H9 (cell line): ENCODE measurements at regions not wholly inside any gene's neighbourhood (a gene's known extent, or its start where the extent isn't known, plus 50 kb on each side); places are given as distances from the start of the nearest gene placed in this dataset.
A peak's percentile ranks its signal among the peaks of the same experiment; 100 is the strongest.

ENCODE experiments used
- DNase-seq: peaks from one replicate; pipeline ENCODE4 v3.0.0-alpha.2; 2017
- H2AFZ ChIP-seq: one replicate; pipeline ENCODE4 v1.6.1; 2013; ENCODE audit warnings: mild to moderate bottlenecking, low read length, control low read depth, moderate library complexity
- H2AK5ac ChIP-seq: 2 replicates; pipeline ENCODE4 v1.6.1; 2013; ENCODE audit warnings: low read length, control low read depth, mixed read lengths; ENCODE audit not compliant: insufficient read length
- H2BK120ac ChIP-seq: one replicate; pipeline ENCODE4 v1.6.1; 2013; ENCODE audit warnings: low read depth, mild to moderate bottlenecking, low read length, control low read depth, inconsistent platforms; ENCODE audit not compliant: poor library complexity, severe bottlenecking
- H2BK12ac ChIP-seq: 2 replicates; pipeline ENCODE4 v1.6.1; 2013; ENCODE audit warnings: low read length, control low read depth, mixed read lengths, low read depth; ENCODE audit not compliant: insufficient read length
- H2BK15ac ChIP-seq: 2 replicates; pipeline ENCODE4 v1.6.1; 2013; ENCODE audit warnings: low read depth, low read length, control low read depth
- H2BK20ac ChIP-seq: one replicate; pipeline ENCODE4 v1.6.1; 2013; ENCODE audit warnings: low read depth, mild to moderate bottlenecking, low read length, control low read depth, inconsistent platforms; ENCODE audit not compliant: poor library complexity, severe bottlenecking
- H2BK5ac ChIP-seq: 2 replicates; pipeline ENCODE4 v1.6.1; 2013; ENCODE audit warnings: low read length, control low read depth, mixed read lengths; ENCODE audit not compliant: insufficient read length
- H3K14ac ChIP-seq: 2 replicates; pipeline ENCODE4 v1.6.1; 2013; ENCODE audit warnings: low read length, control low read depth; ENCODE audit not compliant: insufficient read depth
- H3K18ac ChIP-seq: 2 replicates; pipeline ENCODE4 v1.6.1; 2013; ENCODE audit warnings: low read depth, mild to moderate bottlenecking, mixed read lengths, low read length, control low read depth; ENCODE audit not compliant: insufficient read length
- H3K23ac ChIP-seq: 2 replicates; pipeline ENCODE4 v1.6.1; 2013; ENCODE audit warnings: low read length, control low read depth, mixed read lengths, low read depth; ENCODE audit not compliant: insufficient read length
- H3K23me2 ChIP-seq: 2 replicates; pipeline ENCODE4 v1.6.1; 2013; ENCODE audit warnings: low read depth, mild to moderate bottlenecking, mixed read lengths, low read length, control low read depth; ENCODE audit not compliant: insufficient read length, poor library complexity, severe bottlenecking
- H3K27ac ChIP-seq: 2 replicates; pipeline ENCODE4 v1.5.1; 2013; ENCODE audit warnings: low read length, control low read depth, mixed read lengths, low read depth; ENCODE audit not compliant: insufficient read length
- H3K27me3 ChIP-seq: 2 replicates; pipeline ENCODE4 v1.6.1; 2013; ENCODE audit warnings: low read length, control low read depth, inconsistent platforms; ENCODE audit not compliant: insufficient read depth
- H3K4ac ChIP-seq: 2 replicates; pipeline ENCODE4 v1.6.1; 2013; ENCODE audit warnings: low read depth, mild to moderate bottlenecking, control low read depth, inconsistent platforms, low read length, moderate library complexity
- H3K4me1 ChIP-seq: 2 replicates; pipeline ENCODE4 v1.6.1; 2013; ENCODE audit warnings: low read length, control low read depth, inconsistent platforms; ENCODE audit not compliant: insufficient read depth
- H3K4me2 ChIP-seq: 2 replicates; pipeline ENCODE4 v1.6.1; 2013; ENCODE audit warnings: low read length, control low read depth, mixed read lengths; ENCODE audit not compliant: insufficient read length, insufficient read depth
- H3K56ac ChIP-seq: 2 replicates; pipeline ENCODE4 v1.6.1; 2013; ENCODE audit warnings: low read depth, mild to moderate bottlenecking, mixed read lengths, low read length, control low read depth; ENCODE audit not compliant: insufficient read length
- H3K79me1 ChIP-seq: 2 replicates; pipeline ENCODE4 v1.6.1; 2013; ENCODE audit warnings: low read depth, mild to moderate bottlenecking, moderate library complexity, low read length, control low read depth, inconsistent platforms; ENCODE audit not compliant: insufficient read depth, poor library complexity, severe bottlenecking
- H3K79me2 ChIP-seq: 2 replicates; pipeline ENCODE4 v1.6.1; 2013; ENCODE audit warnings: low read length, control low read depth, inconsistent platforms; ENCODE audit not compliant: insufficient read depth
- H3K9ac ChIP-seq: 2 replicates; pipeline ENCODE4 v1.6.1; 2013; ENCODE audit warnings: low read length, control low read depth, mixed read lengths; ENCODE audit not compliant: insufficient read length; ENCODE audit errors: extremely low read depth
- H3K9me3 ChIP-seq: one replicate; pipeline ENCODE4 v1.6.1; 2013; ENCODE audit warnings: low read depth, low read length, inconsistent platforms; ENCODE audit not compliant: control insufficient read depth
- H3T11ph ChIP-seq: one replicate; pipeline ENCODE4 v1.6.1; 2013; ENCODE audit warnings: mild to moderate bottlenecking, low read length, control low read depth, inconsistent platforms
- H4K20me1 ChIP-seq: one replicate; pipeline ENCODE4 v1.6.1; 2013; ENCODE audit not compliant: control insufficient read depth, insufficient read length, insufficient read depth
- H4K5ac ChIP-seq: 2 replicates; pipeline ENCODE4 v1.6.1; 2013; ENCODE audit warnings: low read depth, mild to moderate bottlenecking, mixed read lengths, low read length, control low read depth; ENCODE audit not compliant: insufficient read length
- H4K8ac ChIP-seq: replicated peaks from 2 replicates; pipeline ENCODE4 v1.6.1; 2013; ENCODE audit warnings: low read length, control low read depth, mixed read lengths, low read depth; ENCODE audit not compliant: insufficient read length
- H4K91ac ChIP-seq: 2 replicates; pipeline ENCODE4 v1.6.1; 2013; ENCODE audit warnings: low read depth, mild to moderate bottlenecking, moderate library complexity, mixed read lengths, low read length, control low read depth; ENCODE audit not compliant: insufficient read length
- H3K27ac Mint-ChIP-seq, 3 experiments: 2 replicates in 2 of 3; 3 replicates in 1 of 3; pipeline ENCODE4 v1.8.0; 2020 to 2021; ENCODE audit warnings: mixed read lengths in 3 of 3, mild to moderate bottlenecking in 1 of 3, moderate library complexity in 1 of 3
- H3K27me3 Mint-ChIP-seq: 2 replicates; pipeline ENCODE4 v1.8.0; 2021; ENCODE audit warnings: low read depth, mild to moderate bottlenecking, moderate library complexity, mixed read lengths
- H3K36me3 Mint-ChIP-seq, 3 experiments: 2 replicates in 2 of 3; 3 replicates in 1 of 3; pipeline ENCODE4 v1.8.0; 2020 to 2021; ENCODE audit warnings: low read depth in 3 of 3, mixed read lengths in 3 of 3; ENCODE audit not compliant: insufficient read depth in 1 of 3
- H3K4me1 Mint-ChIP-seq, 2 experiments: 2 replicates each; pipeline ENCODE4 v1.8.0; 2020; ENCODE audit warnings: mixed read lengths in 2 of 2
- H3K4me3 Mint-ChIP-seq, 2 experiments: 2 replicates in 1 of 2; 3 replicates in 1 of 2; pipeline ENCODE4 v1.8.0; 2020 to 2021; ENCODE audit warnings: mild to moderate bottlenecking in 2 of 2, mixed read lengths in 2 of 2, moderate library complexity in 1 of 2
- H3K9me3 Mint-ChIP-seq, 2 experiments: 2 replicates in 1 of 2; 3 replicates in 1 of 2; pipeline ENCODE4 v1.8.0; 2020; ENCODE audit warnings: mild to moderate bottlenecking in 2 of 2, mixed read lengths in 2 of 2, moderate library complexity in 1 of 2
- CTCF ChIP-seq: fragments of 200-600 bp; sonication (generic); conservative IDR thresholded peaks from 3 replicates; pipeline ENCODE4 v1.8.0; 2021; ENCODE audit warnings: antibody characterized with exemption, mild to moderate bottlenecking
- WGBS: extraction: QIAGEN DNeasy Blood & Tissue Kit; methylation state at CpG from one replicate; pipeline ENCODE4 v1.1.7; 2013; ENCODE audit warnings: missing lambda C conversion rate, low lambda C conversion rate, mixed read lengths; ENCODE audit not compliant: insufficient read length; ENCODE audit errors: extremely low coverage; 5-methylcytosine and 5-hydroxymethylcytosine counted together

GRCh38 chr12:131347345-131347714, 363.6 kb upstream of the SFSWAP start:
- Histone ChIP-seq H2AFZ (no peak overlapping the region), H3K27ac (no peak overlapping the region), H3K9ac (no peak overlapping the region), H3K23ac (no peak overlapping the region), H3K18ac (no peak overlapping the region), H3K14ac (no peak overlapping the region), H4K20me1 (no peaks in the 10 kb centered on the region), H3K9me3 (no peaks in the 10 kb centered on the region), H2BK15ac (no peak overlapping the region), H3K79me2 (no peaks in the 10 kb centered on the region), H3K4me2 (no peak overlapping the region), H2BK5ac (no peak overlapping the region), H3K4me1 (peaks cover 11% of the 10 kb centered on the region; the same call in 1 of the 2 replicates), H3K4ac (no peak overlapping the region), H3K27me3 (no peaks in the 10 kb centered on the region), H2AK5ac (no peak overlapping the region), H4K8ac (no peak overlapping the region), H4K5ac (no peak overlapping the region), H3K79me1 (no peaks in the 10 kb centered on the region), H3T11ph (no peak overlapping the region), H2BK120ac (no peak overlapping the region), H3K23me2 (no peaks in the 10 kb centered on the region), H3K56ac (no peak overlapping the region), H2BK20ac (no peak overlapping the region), H4K91ac (no peak overlapping the region), H2BK12ac (no peak overlapping the region)
- peaks cover 8% of the 10 kb centered on the region for H3K27me3 Mint-ChIP-seq
- peaks cover 2 to 5% of the 10 kb centered on the region in 2 experiments; a peak in 3 of 5 replicates for H3K9me3 Mint-ChIP-seq
- TF ChIP-seq CTCF: no peak
- no peak for DNase-seq
- peaks cover 0 to 3% (median 0%) of the 10 kb centered on the region in 3 experiments; a peak in 1 of 7 replicates for H3K36me3 Mint-ChIP-seq
- H3K4me3 Mint-ChIP-seq: no peak overlapping the region; a peak in 1 of 5 replicates
- WGBS: no CpG with 5 or more reads among the region's 11 CpGs
- peaks cover 30 to 35% of the 10 kb centered on the region in 2 experiments for H3K4me1 Mint-ChIP-seq
- peak overlapping the region in 1 of 3 experiments; percentile 40; a peak in 1 of 7 replicates for H3K27ac Mint-ChIP-seq
